Smooth muscle cell (in vitro differentiated cells): ENCODE measurements at regions not wholly inside any gene's neighbourhood (a gene's known extent, or its start where the extent isn't known, plus 50 kb on each side); places are given as distances from the start of the nearest gene placed in this dataset.

Experiments
- DNase-seq: peaks from one replicate; lab custom pipeline; 2025; ENCODE audit not compliant: unreplicated experiment; lab: John Stamatoyannopoulos, UW
- H2AFZ ChIP-seq: fragments of 200-600 bp; sonication (generic); 2 replicates; pipeline ENCODE4 v1.6.0; 2016; ENCODE audit warnings: antibody characterized with exemption, low read depth, mild to moderate bottlenecking
- H3F3A ChIP-seq: fragments of 200-600 bp; sonication (generic); 2 replicates; pipeline ENCODE4 v1.6.0; 2017; ENCODE audit warnings: antibody characterized with exemption, low read depth
- H3K27ac ChIP-seq: fragments of 200-600 bp; sonication (generic); 2 replicates; pipeline ENCODE4 v1.5.1; 2016; ENCODE audit warnings: low read depth, mild to moderate bottlenecking
- H3K27me3 ChIP-seq: fragments of 200-600 bp; sonication (generic); 2 replicates; pipeline ENCODE4 v1.6.1; 2016; ENCODE audit warnings: low read depth, mild to moderate bottlenecking
- H3K36me3 ChIP-seq: fragments of 200-600 bp; sonication (generic); 2 replicates; pipeline ENCODE4 v1.5.1; 2016; ENCODE audit warnings: low read depth
- H3K4me1 ChIP-seq: fragments of 200-600 bp; sonication (generic); 2 replicates; pipeline ENCODE4 v1.5.1; 2016; ENCODE audit warnings: low read depth
- H3K4me2 ChIP-seq: fragments of 200-600 bp; sonication (generic); 2 replicates; pipeline ENCODE4 v1.6.0; 2016; ENCODE audit warnings: mild to moderate bottlenecking
- H3K4me3 ChIP-seq: fragments of 200-600 bp; sonication (generic); 2 replicates; pipeline ENCODE4 v1.5.1; 2016; ENCODE audit warnings: mild to moderate bottlenecking
- H3K79me2 ChIP-seq: fragments of 200-600 bp; sonication (generic); 2 replicates; pipeline ENCODE4 v1.6.0; 2016; ENCODE audit warnings: low read depth, mild to moderate bottlenecking
- H3K9ac ChIP-seq: fragments of 200-600 bp; sonication (generic); 2 replicates; pipeline ENCODE4 v1.6.0; 2016; ENCODE audit warnings: low read depth
- H3K9me3 ChIP-seq: fragments of 200-600 bp; sonication (generic); replicated peaks from 2 replicates; pipeline ENCODE4 v1.5.1; 2016; ENCODE audit warnings: low read depth
- H4K20me1 ChIP-seq: fragments of 200-600 bp; sonication (generic); 2 replicates; pipeline ENCODE4 v1.6.0; 2016; ENCODE audit warnings: low read depth
- WGBS: methylation state at CpG from one replicate; pipeline ENCODE4 v1.1.7; 2016; ENCODE audit warnings: low lambda C conversion rate; 5-methylcytosine and 5-hydroxymethylcytosine counted together
- TF ChIP-seq, protein P1 (sequence below): fragments of 200-600 bp; sonication (generic); IDR thresholded peaks from 2 replicates; pipeline ENCODE4 v1.5.1; 2017; ENCODE audit warnings: borderline replicate concordance, mild to moderate bottlenecking, antibody characterized with exemption; ENCODE audit not compliant: insufficient read depth, poor library complexity, severe bottlenecking

DNA sequence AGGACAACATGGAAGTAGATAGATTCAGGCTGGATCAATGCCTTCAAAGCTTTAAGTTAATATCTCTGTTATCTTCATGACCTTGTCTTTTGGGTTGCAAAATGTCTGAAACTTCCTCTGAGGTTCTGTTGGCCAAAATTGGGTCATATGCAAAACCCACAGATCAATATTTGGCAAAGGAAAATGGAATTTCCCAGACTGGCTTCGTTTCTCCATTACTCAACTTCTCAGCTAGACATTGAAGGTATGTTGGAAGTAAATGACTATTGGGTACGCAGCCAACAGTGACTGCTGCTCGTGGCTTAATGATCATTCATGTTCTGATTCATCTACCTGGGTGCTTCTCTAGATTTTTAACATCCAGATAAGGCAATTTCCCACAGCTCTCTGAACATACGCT lies 675.4 kb upstream of the SGO1 start:
- no peaks in the 10 kb centered on the region for H3K36me3 ChIP-seq
- 87% methylated on average over 4 of the region's 4 CpGs for WGBS
- no peak for DNase-seq

DNA sequence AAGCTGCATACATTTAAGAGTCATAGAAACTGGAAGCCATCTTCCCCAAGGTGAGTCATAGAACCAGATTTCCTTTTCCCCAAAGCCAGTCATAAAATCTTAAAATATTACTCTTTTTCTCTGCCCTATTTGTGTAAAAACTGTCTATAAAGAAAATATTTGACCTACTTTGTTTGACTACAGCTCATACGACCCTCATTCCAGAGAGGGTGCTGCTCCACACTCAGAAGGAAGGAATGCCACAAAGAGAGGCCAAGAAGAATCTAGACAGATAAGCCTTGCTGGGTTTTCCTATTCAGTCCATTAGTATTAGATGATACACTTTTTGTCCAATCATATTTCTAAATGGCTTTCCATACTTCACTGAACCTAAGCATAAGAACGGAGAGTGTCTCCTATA lies 671.6 kb upstream of the SGO1 start:
- Histone ChIP-seq H3K9me3 (no peaks in the 10 kb centered on the region), H3K36me3 (no peaks in the 10 kb centered on the region), H3K79me2 (no peaks in the 10 kb centered on the region), H3F3A (no peaks in the 10 kb centered on the region), H3K27ac (peak overlapping the region; percentile 84), H3K9ac (peak overlapping the region; percentile 46), H3K4me3 (no peak overlapping the region), H3K27me3 (no peaks in the 10 kb centered on the region), H3K4me2 (peak overlapping the region; percentile 54), H3K4me1 (no peaks in the 10 kb centered on the region), H4K20me1 (no peaks in the 10 kb centered on the region), H2AFZ (no peak overlapping the region)
- DNase-seq, result no peak
- WGBS, result 31% methylated on average over 2 of the region's 2 CpGs
- TF ChIP-seq, protein P1, sequence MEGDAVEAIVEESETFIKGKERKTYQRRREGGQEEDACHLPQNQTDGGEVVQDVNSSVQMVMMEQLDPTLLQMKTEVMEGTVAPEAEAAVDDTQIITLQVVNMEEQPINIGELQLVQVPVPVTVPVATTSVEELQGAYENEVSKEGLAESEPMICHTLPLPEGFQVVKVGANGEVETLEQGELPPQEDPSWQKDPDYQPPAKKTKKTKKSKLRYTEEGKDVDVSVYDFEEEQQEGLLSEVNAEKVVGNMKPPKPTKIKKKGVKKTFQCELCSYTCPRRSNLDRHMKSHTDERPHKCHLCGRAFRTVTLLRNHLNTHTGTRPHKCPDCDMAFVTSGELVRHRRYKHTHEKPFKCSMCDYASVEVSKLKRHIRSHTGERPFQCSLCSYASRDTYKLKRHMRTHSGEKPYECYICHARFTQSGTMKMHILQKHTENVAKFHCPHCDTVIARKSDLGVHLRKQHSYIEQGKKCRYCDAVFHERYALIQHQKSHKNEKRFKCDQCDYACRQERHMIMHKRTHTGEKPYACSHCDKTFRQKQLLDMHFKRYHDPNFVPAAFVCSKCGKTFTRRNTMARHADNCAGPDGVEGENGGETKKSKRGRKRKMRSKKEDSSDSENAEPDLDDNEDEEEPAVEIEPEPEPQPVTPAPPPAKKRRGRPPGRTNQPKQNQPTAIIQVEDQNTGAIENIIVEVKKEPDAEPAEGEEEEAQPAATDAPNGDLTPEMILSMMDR, result no peak

More for the DNA sequence above, 675.4 kb upstream of the SGO1 start:
- Histone ChIP-seq H3K27ac (no peak overlapping the region), H3K27me3 (no peaks in the 10 kb centered on the region), H4K20me1 (no peaks in the 10 kb centered on the region), H3K4me2 (no peak overlapping the region), H3F3A (no peaks in the 10 kb centered on the region), H3K79me2 (no peaks in the 10 kb centered on the region), H3K4me1 (no peaks in the 10 kb centered on the region), H3K4me3 (no peak overlapping the region), H3K9me3 (no peaks in the 10 kb centered on the region), H2AFZ (no peak overlapping the region), H3K9ac (no peak overlapping the region)
- TF ChIP-seq, protein P1, result no peak

DNA sequence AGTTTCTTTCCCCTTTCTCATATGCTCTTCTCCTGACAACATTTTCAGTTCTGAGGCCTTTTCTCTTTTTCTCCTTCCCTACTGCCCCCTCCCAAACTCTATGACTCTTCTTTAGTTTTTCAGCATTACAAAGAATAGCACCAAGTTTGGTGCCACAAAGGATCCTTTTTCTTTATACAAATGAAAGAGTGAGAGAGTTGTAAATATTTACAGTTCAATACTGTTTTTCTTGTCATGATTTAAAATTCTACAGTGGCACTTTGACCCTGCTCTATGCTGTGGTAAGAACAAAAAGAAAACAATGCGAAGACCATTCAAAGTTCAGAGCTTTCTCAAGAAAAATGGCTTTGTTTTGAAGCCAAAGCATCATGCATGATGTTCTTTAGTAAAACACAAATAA lies 667.9 kb upstream of the SGO1 start:
- Histone ChIP-seq H3K4me1 (no peaks in the 10 kb centered on the region), H3K79me2 (no peaks in the 10 kb centered on the region), H3K4me3 (no peak overlapping the region), H3K9me3 (no peaks in the 10 kb centered on the region), H3K4me2 (no peak overlapping the region), H3K9ac (no peak overlapping the region), H3K27ac (no peak overlapping the region), H3K36me3 (no peaks in the 10 kb centered on the region), H3F3A (no peaks in the 10 kb centered on the region), H2AFZ (no peak overlapping the region), H4K20me1 (no peaks in the 10 kb centered on the region), H3K27me3 (no peaks in the 10 kb centered on the region)
- 82% methylated on average over 1 of the region's 1 CpG for whole genome bisulfite sequencing
- DNase-seq, result no peak
- TF ChIP-seq, protein P1, result no peak

- Histone ChIP-seq H3K36me3 (no peaks in the 10 kb centered on the region), H3K9ac (no peak overlapping the region), H3K79me2 (no peaks in the 10 kb centered on the region), H3K4me1 (no peaks in the 10 kb centered on the region), H3K9me3 (no peaks in the 10 kb centered on the region), H3F3A (no peaks in the 10 kb centered on the region), H3K27ac (no peak overlapping the region), H3K4me3 (no peak overlapping the region), H4K20me1 (no peaks in the 10 kb centered on the region), H3K27me3 (no peaks in the 10 kb centered on the region), H2AFZ (no peak overlapping the region), H3K4me2 (no peak overlapping the region)
- 96% methylated on average over 2 of the region's 2 CpGs for WGBS
- no peak for DNase-seq
- TF ChIP-seq, protein P1, result no peak
Measured at GRCh38 chr3:20852712-20853111, 666.7 kb upstream of the SGO1 start.
